Stimulated activated CD8-positive, alpha-beta memory T cell treated with anti-CD3 and anti-CD28 coated beads, Interleukin-15, amount 100 ng/mL, for 1 hour (primary cell): ENCODE measurements at regions not wholly inside any gene's neighbourhood (a gene's known extent, or its start where the extent isn't known, plus 50 kb on each side); places are given as distances from the start of the nearest gene placed in this dataset.
"Not testable (repeated sequence)": the region's sequence is repeated elsewhere in the genome, so short reads cannot be mapped to it uniquely, and the experiment has no call there.

Experiments
- DNase-seq: peaks from one replicate; pipeline ENCODE4 v3.0.0-alpha.2; 2020; ENCODE audit warnings: low read depth

DNA sequence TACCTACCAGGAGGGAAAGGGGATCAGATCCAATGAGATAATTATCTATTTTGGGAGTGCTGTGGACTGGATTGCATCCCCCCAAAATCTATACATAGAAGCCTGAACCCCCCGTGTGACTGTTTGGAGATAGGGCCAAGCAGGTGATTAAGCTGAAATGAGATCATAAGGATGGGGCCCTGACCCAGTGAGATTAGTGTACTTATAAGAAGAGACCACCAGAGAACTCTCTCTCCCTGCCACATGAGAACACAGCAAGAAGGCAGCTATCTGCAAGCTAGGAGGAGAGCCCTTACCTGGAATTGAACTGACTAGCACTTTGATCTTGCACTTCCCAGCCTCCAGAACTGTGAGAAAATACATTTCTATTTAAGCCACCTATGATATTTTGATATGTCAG, 132.2 kb upstream of the NOX3 start:
- no peak for DNase-seq

- no peak for DNase-seq
These were observed 130.5 kb upstream of the NOX3 start for GRCh38 chr6:155586090-155586489.

- no peak for DNase-seq
These were observed 128.4 kb upstream of the NOX3 start for GRCh38 chr6:155584006-155584405.

DNA sequence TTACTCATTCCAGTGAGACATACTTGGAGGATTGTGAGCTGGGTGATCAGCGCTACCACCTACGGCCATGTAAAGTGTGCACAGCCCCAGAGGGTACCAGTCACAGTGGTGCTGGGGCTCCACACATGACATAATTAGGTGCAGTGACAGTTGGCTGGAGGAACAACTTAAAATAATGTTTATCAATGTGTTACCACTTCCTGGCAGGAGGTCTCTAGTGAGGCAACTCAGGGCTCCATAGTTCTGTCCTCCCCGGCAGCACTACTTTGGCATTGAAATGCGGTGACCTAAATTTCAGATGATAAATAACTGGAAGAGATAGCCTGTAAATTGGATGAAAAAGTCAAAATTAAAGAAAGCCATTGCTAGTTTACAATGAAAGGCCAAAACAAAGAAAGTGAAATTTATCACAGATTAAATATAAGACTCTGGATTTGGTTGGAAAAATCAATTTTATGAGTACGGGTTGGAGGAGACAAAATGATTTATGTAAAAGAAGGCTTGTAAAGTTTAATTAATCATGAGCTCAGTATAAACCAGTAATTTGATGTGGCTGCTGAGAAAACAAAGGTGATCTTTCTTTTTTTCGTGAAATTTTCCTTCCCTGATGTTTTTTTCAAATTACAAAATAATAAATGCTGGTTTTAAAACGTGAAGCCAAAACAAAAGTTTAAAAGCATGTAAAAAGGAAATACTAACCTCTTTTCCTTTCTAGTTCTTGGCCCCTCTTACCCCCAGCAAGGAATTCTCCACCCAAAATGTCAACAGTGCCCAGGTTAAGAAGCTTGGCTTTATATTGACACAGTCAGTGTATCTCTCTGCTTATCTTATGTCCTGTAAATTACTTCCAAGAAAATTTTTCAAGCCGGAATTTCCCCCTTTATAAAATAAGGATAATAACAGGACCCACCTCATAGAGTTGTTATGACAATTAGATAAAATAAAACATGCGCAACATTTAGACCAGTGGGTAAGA, 126.7 kb upstream of the NOX3 start:
- DNase-seq, result no peak

- no peak for DNase-seq
These were observed 125.3 kb upstream of the NOX3 start for GRCh38 chr6:155580904-155581303.

DNA sequence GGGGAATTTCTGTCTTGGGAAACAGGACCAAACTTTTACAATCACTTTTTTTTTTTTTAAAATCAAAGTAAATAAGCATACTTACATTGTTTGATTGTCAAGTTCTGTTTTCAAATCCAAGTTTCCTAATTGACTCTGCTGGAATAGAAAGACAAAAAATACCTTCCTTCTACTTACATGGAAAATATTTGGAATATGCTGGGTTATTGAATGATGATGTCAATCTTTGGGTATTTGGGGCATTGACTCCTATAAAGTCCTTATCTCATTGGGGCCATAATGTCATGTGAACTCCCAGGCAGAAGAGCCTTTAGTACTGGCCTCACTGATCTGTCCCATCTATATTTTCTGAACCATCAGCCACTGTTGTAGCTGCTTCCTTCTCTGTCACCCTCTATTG, 122.6 kb upstream of the NOX3 start:
- DNase-seq, result no peak

DNA sequence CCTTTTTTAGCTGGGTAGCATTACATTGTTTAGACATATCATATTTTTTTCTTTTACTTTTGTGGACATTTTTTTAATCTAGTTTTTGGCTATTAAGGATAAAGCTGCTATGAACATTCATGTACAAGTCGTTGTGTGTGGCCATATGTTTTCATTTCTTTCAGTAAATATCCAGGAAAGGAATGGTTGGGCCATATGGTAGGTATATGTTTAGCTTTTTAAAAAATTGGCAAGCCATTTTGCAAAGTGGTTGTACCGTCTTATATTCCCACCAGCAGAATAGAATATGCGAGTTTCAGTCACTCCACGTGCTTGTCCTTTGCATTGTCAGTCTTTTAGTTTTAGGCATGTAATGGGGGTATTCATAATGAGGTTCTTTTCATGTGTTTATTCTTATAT, 106.3 kb upstream of the NOX3 start:
- DNase-seq, result no peak

- DNase-seq, result no peak
These were observed 105.8 kb upstream of the NOX3 start for GRCh38 chr6:155561257-155561965.

GRCh38 chr6:155549928-155550327, 94.3 kb upstream of the NOX3 start:
- no peak for DNase-seq

DNA sequence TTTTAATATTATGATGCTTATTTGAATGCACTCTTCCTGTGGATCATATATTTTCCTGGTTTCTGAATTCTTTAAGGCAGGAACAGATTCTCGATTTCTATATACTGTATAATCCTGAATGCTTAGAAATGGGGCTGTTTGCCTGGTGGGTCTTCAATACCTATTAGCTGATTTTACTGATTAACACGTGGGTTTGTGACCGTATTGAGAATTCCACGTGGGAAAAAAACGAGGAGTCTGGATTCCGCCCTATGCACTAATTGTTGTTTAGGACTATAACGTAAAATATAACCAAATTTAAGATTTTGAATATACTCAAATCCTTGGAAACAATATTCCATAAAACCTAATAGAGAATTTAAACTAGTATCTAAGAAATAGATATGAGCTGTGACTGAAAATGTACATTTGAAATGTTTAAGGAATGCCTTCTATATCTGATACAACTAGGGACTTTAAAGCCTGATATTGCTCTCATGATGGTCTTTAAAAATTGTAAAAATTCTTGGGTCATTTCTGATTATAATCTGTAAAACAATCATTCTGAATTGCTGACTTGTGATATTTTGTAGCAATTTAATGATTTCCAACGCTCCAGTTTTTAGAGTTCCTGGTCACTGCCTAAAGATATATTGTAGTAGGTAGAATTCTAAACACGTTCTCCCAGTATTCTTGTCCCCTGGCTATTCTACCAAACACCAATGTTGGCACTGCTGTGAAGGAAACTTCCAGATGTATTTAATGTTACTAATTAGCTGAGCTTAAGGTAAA, 93.6 kb upstream of the NOX3 start:
- no peak for DNase-seq

DNA sequence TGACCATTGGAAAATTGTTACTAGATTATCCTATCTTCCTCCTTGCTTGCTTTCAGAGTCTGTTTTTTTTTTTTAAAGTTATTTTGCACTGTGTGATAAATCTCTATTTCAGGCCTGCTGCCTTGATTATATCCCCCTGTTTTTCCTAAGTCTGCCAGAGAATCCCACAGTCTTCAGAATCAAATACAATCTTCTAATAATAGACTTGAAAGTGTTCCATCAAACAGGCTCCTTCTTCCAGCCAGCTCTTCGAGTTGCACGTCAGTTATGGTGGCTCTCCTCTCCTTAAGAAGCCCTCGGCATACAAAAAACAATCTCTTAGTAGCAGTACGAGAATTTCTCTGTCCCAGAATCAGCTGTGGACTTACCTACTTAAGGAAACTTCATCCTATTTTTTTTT, 92.9 kb upstream of the NOX3 start:
- DNase-seq, result no peak

DNA sequence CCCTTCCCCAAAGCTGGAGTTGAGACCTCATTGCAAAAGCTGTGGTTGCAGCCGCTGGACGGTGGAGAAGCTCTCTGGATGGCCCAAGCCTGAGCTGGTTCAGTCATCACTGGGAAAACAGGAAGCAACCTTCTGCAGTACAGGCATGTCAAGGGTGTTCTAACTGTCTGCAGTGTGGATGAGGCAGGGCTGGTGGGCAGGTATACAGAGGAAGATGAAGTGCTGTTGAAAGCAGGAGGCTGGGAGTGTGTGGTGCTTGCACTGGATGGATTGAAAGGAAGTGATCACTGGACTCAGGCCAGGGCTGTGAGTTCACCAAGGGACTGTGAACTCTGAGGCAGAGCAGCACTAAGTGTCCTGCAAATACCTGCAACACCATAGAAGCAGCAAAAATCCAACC, 89.0 kb upstream of the NOX3 start:
- no peak for DNase-seq

DNA sequence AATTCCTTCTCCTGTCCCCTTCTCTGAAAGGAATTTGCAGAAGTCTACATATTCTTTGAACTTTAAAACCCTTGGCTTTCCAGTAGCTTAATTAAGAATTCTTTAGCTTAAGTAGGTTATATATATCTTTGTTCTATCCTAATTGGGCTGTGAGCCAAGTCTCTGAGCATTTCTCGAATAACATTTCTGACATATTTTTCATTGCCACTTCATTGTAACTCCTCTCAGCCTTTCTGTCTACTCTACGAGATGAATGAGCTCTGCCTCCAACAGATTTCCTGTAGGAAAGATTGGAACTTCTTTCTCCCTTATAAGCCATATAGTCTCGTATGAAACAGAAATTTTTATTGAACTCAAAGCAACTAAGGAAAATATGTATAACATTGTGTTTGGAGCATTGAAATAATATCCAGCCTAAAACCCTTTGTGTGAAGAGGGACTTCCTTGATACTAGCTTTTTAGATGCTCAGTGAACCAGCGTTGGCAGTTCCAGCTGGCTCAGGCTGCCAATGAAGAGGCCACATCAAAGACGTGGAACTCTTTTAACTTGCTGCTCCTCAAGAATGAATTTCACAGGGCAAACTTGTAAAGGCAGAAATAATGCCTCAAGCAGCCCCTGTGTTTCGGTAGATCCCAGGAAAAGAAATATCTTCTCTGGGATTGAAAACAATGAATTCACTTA, 87.7 kb upstream of the NOX3 start:
- DNase-seq, result no peak

GRCh38 chr6:155542036-155542435, 86.4 kb upstream of the NOX3 start:
- DNase-seq, result no peak

GRCh38 chr6:155538708-155539390, 83.2 kb upstream of the NOX3 start:
- DNase-seq, result no peak

GRCh38 chr6:155534678-155535077, 79.0 kb upstream of the NOX3 start:
- no peak for DNase-seq

DNA sequence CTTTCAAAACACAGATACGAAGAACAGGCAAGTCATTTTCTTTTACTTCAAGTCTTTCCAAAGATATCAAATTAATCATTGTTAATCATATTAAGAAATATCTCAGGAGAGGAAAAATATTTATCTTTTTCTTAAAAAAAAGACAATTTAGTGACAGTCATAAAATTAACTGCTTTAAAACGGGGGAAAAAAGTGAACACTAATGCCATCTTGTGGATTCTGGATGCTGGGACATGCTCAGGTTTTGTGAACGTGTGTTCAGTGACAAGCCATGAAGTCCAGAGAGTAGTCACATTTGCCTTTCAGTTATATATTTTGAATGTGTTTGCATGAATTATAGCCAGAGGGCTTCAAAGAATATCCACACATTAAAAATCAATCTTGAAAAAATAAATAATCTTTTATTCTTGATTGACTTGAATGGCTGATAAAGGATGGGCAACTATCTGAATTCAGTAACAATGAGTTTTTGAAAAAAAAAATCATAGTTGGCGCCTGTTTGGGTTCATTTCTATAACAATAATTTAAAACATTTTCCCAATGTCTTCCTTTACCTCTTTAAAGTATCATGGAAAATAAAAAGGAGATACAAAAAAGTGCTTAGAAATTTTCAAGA, 74.7 kb upstream of the NOX3 start:
- DNase-seq, result no peak

GRCh38 chr6:155529814-155530213, 74.2 kb upstream of the NOX3 start:
- not testable (repeated sequence) for DNase-seq

GRCh38 chr6:155528982-155529453, 73.4 kb upstream of the NOX3 start:
- no peak for DNase-seq

DNA sequence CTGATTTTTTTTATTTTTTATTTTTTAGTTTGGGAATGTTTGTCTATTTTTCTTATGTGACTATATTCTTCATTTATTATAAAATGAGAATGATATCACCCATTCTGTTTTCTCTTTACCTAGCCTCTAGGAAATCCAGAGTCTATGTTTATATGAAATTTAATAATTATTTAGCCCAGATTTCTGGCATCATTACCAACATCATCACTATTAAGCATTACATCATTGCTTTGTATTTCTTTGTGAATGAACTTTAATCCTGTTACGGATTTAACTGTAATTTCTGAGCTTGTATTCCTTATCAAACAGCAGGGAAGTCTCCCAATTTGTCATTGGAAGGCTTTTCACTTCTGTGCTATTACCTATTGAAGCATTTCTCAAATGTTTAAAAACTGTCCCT, 72.7 kb upstream of the NOX3 start:
- no peak for DNase-seq

- DNase-seq, result no peak
These were observed 71.8 kb upstream of the NOX3 start for GRCh38 chr6:155527443-155527842.
